ENCODE measurements at regions not wholly inside any gene's neighbourhood (a gene's known extent, or its start where the extent isn't known, plus 50 kb on each side); places are given as distances from the start of the nearest gene placed in this dataset.
A peak's percentile ranks its signal among the peaks of the same experiment; 100 is the strongest.
"Not testable (repeated sequence)": the region's sequence is repeated elsewhere in the genome, so short reads cannot be mapped to it uniquely, and the experiment has no call there.

DNA sequence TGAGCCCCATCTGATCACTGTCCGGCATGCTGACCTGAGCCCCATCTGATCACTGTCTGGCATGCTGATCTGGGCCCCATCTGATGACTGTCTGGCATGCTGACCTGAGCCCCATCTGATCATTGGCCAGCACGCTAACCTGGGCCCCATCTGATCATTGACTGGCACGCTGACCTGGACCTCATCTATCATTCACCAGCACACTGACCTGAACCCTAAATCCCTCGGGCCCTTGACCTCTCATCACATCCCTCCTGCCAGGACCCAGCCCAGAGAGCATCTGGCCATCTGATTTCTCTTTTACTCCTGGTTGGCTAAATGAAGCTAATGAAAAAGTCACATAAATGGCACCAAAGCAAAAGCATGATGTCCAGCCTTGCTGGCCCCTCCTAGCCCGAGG, 207.1 kb downstream of the NDUFA10 start:
- Histone ChIP-seq H3K27me3 (peaks cover 12% of the 10 kb centered on the region), H3K36me3 (no peaks in the 10 kb centered on the region), H3K27ac (no peak overlapping the region), H3K4me3 (no peak overlapping the region), H3K9me3 (no peaks in the 10 kb centered on the region), H3K4me1 (peaks cover 14% of the 10 kb centered on the region)
- WGBS = 93% methylated on average over 4 of the region's 5 CpGs
- peak; percentile 45 to 48 for DNase-seq (ENCODE audit: low spot score in 2 of 2)
- no peak for TF ChIP-seq POLR2A (IDR thresholded peaks at IDR 0.05)
- TF ChIP-seq, protein P1, sequence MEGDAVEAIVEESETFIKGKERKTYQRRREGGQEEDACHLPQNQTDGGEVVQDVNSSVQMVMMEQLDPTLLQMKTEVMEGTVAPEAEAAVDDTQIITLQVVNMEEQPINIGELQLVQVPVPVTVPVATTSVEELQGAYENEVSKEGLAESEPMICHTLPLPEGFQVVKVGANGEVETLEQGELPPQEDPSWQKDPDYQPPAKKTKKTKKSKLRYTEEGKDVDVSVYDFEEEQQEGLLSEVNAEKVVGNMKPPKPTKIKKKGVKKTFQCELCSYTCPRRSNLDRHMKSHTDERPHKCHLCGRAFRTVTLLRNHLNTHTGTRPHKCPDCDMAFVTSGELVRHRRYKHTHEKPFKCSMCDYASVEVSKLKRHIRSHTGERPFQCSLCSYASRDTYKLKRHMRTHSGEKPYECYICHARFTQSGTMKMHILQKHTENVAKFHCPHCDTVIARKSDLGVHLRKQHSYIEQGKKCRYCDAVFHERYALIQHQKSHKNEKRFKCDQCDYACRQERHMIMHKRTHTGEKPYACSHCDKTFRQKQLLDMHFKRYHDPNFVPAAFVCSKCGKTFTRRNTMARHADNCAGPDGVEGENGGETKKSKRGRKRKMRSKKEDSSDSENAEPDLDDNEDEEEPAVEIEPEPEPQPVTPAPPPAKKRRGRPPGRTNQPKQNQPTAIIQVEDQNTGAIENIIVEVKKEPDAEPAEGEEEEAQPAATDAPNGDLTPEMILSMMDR (IDR thresholded peaks at IDR 0.05) = no peak
- TF ChIP-seq POLR2AphosphoS5 (IDR thresholded peaks at IDR 0.05) = no peak
- TF ChIP-seq EP300 (IDR thresholded peaks at IDR 0.05) = no peak

DNA sequence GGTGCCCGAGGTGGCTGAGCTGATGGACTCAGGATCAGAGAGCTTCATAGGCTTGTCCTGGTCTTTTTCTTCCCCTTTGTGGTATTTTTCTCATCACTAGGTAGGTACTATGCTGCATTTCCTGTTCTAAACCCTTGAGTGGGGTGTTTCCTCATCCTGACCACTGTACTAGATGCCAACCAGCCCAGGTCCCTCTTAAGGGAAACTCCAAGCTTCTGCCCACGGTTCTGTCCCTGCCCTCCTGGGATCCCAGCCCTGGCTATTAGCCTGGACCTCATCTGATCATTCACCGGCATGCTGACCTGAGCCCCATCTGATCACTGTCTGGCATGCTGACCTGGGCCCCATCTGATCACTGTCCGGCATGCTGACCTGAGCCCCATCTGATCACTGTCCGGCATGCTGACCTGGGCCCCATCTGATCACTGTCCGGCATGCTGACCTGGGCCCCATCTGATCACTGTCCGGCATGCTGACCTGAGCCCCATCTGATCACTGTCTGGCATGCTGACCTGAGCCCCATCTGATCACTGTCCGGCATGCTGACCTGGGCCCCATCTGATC, 207.6 kb downstream of the NDUFA10 start:
- H3K36me3 ChIP-seq, H3K9me3 ChIP-seq, H3K4me3 ChIP-seq, H3K27ac ChIP-seq: not testable (repeated sequence)
- 86% methylated on average over 3 of the region's 8 CpGs for WGBS
- H3K27me3 ChIP-seq = peaks cover 12% of the 10 kb centered on the region
- peak in 1 of 2 donors; percentile 55 for DNase-seq (ENCODE audit: low spot score in 2 of 2)
- peaks cover 14% of the 10 kb centered on the region for H3K4me1 ChIP-seq

DNA sequence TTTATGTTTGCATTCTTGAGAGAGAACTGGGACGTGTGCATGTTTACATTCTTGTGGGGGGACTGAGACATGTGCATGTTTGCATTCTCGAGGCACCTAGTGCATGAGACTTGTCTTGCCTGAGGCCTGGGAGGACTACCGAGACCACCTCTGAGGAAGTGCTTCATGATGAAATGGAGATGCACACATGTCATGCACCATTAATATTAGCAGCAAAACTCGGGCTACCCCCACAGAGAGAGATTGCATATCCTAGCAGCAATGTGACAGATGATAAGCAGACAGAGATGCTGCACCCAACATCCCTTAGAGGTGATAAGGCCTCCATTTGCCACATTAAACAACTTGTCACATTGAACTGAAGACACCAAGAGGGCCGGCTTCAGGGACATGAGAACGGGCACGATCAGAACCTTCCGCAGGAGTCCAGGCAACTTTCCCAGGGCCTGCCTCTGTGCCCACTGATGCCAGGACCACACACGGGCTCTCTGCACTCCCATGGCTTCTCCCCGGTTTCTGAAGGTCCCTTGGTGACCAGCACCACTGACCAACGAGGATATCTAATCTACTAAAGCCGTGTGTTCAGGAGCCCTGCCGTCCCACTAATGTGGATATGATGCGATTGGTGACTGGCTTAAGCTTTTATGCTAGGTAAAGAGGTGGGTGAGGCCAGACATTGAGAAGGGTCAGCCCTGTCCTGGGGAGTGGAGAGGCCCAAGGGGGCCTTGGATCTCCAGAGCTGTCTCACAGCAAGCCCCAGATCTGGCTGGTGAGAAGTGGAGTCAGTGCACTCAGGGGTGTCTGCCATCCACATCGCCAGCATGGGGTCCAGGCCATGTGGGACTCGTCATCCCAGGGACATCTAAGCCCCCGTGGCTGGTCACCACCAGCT, 208.3 kb downstream of the NDUFA10 start:
- TF ChIP-seq POLR2A (IDR thresholded peaks at IDR 0.05) (no peak), EP300 (IDR thresholded peaks at IDR 0.05) (no peak), POLR2AphosphoS5 (IDR thresholded peaks at IDR 0.05) (no peak)
- TF ChIP-seq, protein P1 (IDR thresholded peaks at IDR 0.05) = no peak
- Histone ChIP-seq H3K36me3 (no peaks in the 10 kb centered on the region), H3K4me3 (no peak overlapping the region), H3K27me3 (peaks cover 9% of the 10 kb centered on the region), H3K9me3 (no peaks in the 10 kb centered on the region), H3K27ac (no peak overlapping the region), H3K4me1 (peaks cover 14% of the 10 kb centered on the region)
- peak; percentile 38 to 65 for DNase-seq (ENCODE audit: low spot score in 2 of 2)
- 86% methylated on average over 12 of the region's 17 CpGs for WGBS

DNA sequence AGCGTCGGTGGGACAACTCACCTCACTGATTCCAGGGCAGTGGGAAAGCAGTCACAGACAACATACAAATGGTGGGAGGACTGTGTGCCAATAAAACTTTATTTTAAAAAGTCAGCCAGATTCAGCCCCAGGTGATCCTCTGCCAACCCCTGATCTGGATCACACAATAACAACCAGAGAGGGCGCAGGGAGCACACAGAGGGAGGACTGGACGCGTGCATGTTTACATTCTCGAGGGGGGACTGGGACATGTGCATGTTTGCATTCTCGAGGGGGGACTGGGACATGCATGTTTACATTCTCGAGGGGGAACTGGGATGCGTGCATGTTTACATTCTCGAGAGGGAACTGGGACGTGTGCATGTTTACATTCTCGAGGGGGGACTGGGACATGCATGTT, 209.5 kb downstream of the NDUFA10 start:
- TF ChIP-seq EP300 (IDR thresholded peaks at IDR 0.05) (no peak), POLR2A (IDR thresholded peaks at IDR 0.05) (no peak)
- 85% methylated on average over 12 of the region's 12 CpGs for WGBS
- peak; percentile 46 to 49 for DNase-seq (ENCODE audit: low spot score in 2 of 2)

DNA sequence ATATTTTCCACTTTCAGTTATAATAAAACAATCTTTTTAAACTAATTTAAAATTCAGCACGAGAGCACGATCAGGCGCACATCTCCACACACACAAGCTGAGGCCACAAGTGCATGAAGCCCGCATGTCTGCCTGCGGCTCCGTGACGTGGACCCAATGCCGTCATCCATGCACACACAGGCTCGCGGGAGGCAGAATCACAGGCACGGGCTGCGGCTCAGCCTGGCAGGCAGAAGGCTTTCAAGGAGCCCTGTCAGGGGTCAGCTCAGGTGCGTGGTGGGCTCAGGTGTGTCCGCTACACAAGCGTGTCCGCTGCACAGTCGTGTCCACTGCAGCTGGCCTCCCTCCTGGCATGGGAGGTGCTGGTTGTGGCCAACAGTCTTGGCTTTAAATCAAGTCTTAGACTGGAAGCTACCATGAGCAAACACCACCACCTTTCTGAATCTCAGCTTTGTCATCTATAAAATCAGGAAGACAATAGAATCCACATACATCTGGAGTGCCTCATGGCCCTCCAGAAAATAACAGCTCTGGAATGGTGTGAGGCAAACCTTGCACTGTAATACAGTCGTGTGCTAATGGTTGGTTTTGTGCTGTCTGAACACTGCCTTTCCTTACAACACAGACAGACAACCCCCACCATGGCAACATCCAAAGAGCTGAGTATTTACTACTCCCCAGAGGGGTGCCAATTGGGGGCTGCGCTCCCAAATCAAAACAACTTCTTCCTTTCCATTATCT, 210.1 kb downstream of the NDUFA10 start:
- TF ChIP-seq POLR2AphosphoS5 (IDR thresholded peaks at IDR 0.05) (no peak), EP300 (IDR thresholded peaks at IDR 0.05) (no peak)
- TF ChIP-seq, protein P1 (IDR thresholded peaks at IDR 0.05) = no peak
- H3K27ac ChIP-seq = peak overlapping the region; percentile 24
- DNase-seq (ENCODE audit: low spot score in 2 of 2) = peak; percentile 78 to 79
- WGBS = 57% methylated on average over 5 of the region's 19 CpGs
- no peaks in the 10 kb centered on the region for H3K9me3 ChIP-seq
- H3K27me3 ChIP-seq = peaks cover under 1% of the 10 kb centered on the region
- no peaks in the 10 kb centered on the region for H3K36me3 ChIP-seq
- H3K4me3 ChIP-seq = no peak overlapping the region
- H3K4me1 ChIP-seq = peaks cover 14% of the 10 kb centered on the region

More for the DNA sequence above, 209.5 kb downstream of the NDUFA10 start:
- Histone ChIP-seq H3K36me3 (no peaks in the 10 kb centered on the region), H3K27ac (no peak overlapping the region), H3K9me3 (no peaks in the 10 kb centered on the region), H3K4me1 (peaks cover 14% of the 10 kb centered on the region), H3K4me3 (no peak overlapping the region), H3K27me3 (peaks cover 4% of the 10 kb centered on the region)

All from suprapubic skin (tissue), 4 donors.